ENCODE measurements at regions not wholly inside any gene's neighbourhood (a gene's known extent, or its start where the extent isn't known, plus 50 kb on each side); places are given as distances from the start of the nearest gene placed in this dataset.
A peak's percentile ranks its signal among the peaks of the same experiment; 100 is the strongest.

DNA sequence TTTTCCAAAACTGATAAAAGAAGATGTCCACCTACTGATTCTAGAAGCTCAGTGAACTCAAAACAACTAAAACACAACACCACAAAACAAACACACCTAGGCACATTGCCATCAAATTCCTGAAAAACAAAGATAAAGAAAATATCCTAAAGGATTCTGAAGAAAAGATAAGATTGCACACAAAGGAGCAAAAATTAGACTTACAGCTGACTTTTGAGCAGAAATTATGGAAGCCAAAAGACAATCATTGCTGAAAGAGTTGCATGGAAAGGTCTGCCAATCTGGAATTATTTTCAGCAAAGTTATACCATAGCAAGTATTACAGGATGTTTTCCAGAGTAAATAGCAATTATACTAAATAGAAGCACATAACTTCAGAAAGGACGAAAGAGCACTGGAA, 128.2 kb upstream of the IRX2 start:
- intact Hi-C loops (cut with DNase I), result no loop called here

DNA sequence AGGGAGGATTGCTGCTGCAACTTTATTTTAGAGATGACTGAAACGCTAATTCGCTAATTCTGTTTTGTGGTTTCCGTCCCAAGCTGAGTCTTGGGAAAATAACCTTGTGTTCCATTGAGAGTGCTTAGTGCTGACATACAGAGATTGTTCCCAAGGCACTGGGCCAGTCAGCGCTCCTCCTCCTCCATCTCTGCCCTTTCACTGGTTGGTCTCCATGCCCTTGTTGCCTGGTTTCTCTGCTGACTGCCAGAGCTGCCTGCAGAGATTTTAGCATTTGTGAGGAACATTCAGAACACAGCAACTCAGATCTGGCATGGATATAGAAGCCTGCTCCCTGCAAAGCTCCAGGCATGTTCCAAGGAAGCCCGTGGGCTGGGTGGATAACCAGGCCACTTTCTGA, 126.0 kb upstream of the IRX2 start:
- 83 to 89% methylated on average over 5 of the region's 5 CpGs for WGBS, 2 donors

More for the DNA sequence above, 128.2 kb upstream of the IRX2 start:
- peaks cover 0 to 4% (median 0%) of the 10 kb centered on the region in 3 donors for H3K27me3 ChIP-seq
- no peaks in the 10 kb centered on the region for H3K36me3 ChIP-seq
- peaks cover 0 to 7% (median 3%) of the 10 kb centered on the region in 4 donors for H3K9me3 ChIP-seq
- no peak overlapping the region for H3K4me3 ChIP-seq
- 64 to 85% methylated on average over 1 of the region's 1 CpG for WGBS, 2 donors
- no peaks in the 10 kb centered on the region for H3K4me1 ChIP-seq
- no peak overlapping the region for H3K27ac ChIP-seq
- TF ChIP-seq, protein P1, sequence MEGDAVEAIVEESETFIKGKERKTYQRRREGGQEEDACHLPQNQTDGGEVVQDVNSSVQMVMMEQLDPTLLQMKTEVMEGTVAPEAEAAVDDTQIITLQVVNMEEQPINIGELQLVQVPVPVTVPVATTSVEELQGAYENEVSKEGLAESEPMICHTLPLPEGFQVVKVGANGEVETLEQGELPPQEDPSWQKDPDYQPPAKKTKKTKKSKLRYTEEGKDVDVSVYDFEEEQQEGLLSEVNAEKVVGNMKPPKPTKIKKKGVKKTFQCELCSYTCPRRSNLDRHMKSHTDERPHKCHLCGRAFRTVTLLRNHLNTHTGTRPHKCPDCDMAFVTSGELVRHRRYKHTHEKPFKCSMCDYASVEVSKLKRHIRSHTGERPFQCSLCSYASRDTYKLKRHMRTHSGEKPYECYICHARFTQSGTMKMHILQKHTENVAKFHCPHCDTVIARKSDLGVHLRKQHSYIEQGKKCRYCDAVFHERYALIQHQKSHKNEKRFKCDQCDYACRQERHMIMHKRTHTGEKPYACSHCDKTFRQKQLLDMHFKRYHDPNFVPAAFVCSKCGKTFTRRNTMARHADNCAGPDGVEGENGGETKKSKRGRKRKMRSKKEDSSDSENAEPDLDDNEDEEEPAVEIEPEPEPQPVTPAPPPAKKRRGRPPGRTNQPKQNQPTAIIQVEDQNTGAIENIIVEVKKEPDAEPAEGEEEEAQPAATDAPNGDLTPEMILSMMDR (IDR thresholded peaks at IDR 0.05), result no peak
- no peak for TF ChIP-seq POLR2A (IDR thresholded peaks at IDR 0.05)
- no peak for DNase-seq

DNA sequence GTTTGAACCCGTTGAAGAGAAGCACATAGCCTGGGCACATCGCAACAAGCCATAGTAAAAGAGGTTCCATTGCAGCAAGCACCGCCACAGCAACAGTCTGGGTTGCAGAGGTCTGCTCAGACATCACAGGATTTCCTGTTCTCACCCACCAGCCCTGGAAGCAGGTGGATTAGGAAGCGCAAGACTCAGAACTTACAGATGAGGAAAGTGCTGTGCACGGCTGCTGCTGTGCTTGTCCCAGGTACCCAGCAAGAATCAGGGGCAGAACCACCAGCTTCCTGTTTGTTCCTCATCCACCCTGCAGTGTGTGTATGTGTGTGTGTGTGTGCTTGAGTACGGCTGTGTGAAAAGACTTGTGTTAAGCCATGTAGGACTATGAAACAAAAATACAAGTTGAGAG, 124.7 kb upstream of the IRX2 start:
- H3K27me3 ChIP-seq, result peaks cover 0 to 4% (median 0%) of the 10 kb centered on the region in 3 donors
- H3K4me3 ChIP-seq, result no peak overlapping the region
- intact Hi-C loops (cut with DNase I), result no loop called here
- no peak for TF ChIP-seq POLR2A (IDR thresholded peaks at IDR 0.05)
- TF ChIP-seq, protein P1 (IDR thresholded peaks at IDR 0.05), result no peak
- no peak for TF ChIP-seq POLR2AphosphoS5 (IDR thresholded peaks at IDR 0.05)
- no peak for TF ChIP-seq EP300 (IDR thresholded peaks at IDR 0.05)
- WGBS, 2 donors, result 84% methylated on average over 6 of the region's 6 CpGs
- peaks cover 0 to 7% (median 3%) of the 10 kb centered on the region in 4 donors for H3K9me3 ChIP-seq
- H3K4me1 ChIP-seq, result no peaks in the 10 kb centered on the region
- no peak overlapping the region for H3K27ac ChIP-seq
- peak; percentile 32 for DNase-seq
- H3K36me3 ChIP-seq, result no peaks in the 10 kb centered on the region

More for the DNA sequence above, 126.0 kb upstream of the IRX2 start:
- Histone ChIP-seq H3K4me3 (no peak overlapping the region), H3K27me3 (peaks cover 0 to 4% (median 0%) of the 10 kb centered on the region in 3 donors), H3K36me3 (no peaks in the 10 kb centered on the region), H3K27ac (no peak overlapping the region), H3K4me1 (no peaks in the 10 kb centered on the region), H3K9me3 (peaks cover 0 to 7% (median 3%) of the 10 kb centered on the region in 4 donors)
- peak; percentile 18 for DNase-seq
- intact Hi-C loops (cut with DNase I), result no loop called here
- TF ChIP-seq POLR2AphosphoS5 (IDR thresholded peaks at IDR 0.05) (no peak), POLR2A (IDR thresholded peaks at IDR 0.05) (no peak), EP300 (IDR thresholded peaks at IDR 0.05) (no peak)
- TF ChIP-seq, protein P1 (IDR thresholded peaks at IDR 0.05), result no peak

DNA sequence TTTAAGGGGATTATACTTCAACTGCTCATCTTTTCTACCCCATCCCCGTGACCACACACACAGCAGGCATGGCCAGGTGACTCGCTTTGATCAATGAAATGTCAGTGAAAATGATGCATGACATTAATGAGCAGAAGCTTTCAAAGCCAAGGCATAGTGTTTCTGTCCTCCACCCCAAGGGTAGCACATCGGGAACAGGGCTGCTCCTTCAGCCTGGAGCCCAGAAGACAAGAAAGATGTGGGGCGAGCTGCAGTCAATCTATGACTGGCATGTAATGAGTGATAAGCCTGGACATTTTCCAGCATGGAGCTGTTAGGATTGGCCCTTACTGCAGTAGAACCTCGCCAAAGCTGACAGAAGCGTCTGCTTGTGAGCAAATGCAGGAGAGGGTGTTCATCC, 122.6 kb upstream of the IRX2 start:
- Histone ChIP-seq H3K27me3 (no peaks in the 10 kb centered on the region), H3K36me3 (no peaks in the 10 kb centered on the region), H3K4me1 (no peaks in the 10 kb centered on the region), H3K4me3 (no peak overlapping the region), H3K27ac (no peak overlapping the region), H3K9me3 (peaks cover 0 to under 1% (median 0%) of the 10 kb centered on the region in 4 donors)
- TF ChIP-seq POLR2AphosphoS5 (IDR thresholded peaks at IDR 0.05) (no peak), EP300 (IDR thresholded peaks at IDR 0.05) (no peak), POLR2A (IDR thresholded peaks at IDR 0.05) (no peak)
- TF ChIP-seq, protein P1 (IDR thresholded peaks at IDR 0.05), result no peak
- intact Hi-C loops (cut with DNase I), result no loop called here
- peak; percentile 26 for DNase-seq
- 78 to 82% methylated on average over 6 of the region's 6 CpGs for WGBS, 2 donors

DNA sequence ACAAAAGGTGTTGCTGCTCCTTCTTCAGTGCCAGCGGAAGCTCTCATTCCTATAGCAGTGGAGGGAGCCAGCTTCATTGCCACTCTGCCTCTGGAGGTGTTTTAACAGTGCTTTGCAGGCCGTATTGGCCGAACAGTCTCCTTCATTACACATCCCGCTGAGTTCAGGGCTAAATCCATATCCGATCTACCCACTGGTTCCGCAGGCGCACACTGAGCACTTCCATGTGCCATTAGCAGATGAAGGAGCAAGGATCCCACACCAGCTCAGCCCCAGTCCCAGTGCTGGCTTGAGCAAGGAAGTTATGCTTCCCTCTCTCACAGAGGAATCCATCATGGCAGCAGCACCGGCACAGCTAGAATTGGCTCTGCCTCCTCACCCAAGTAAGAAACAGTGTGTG, 121.2 kb upstream of the IRX2 start:
- H3K27ac ChIP-seq, result no peak overlapping the region
- H3K36me3 ChIP-seq, result no peaks in the 10 kb centered on the region
- H3K9me3 ChIP-seq, result no peaks in the 10 kb centered on the region
- no peak overlapping the region for H3K4me3 ChIP-seq
- DNase-seq, result no peak
- intact Hi-C loops (cut with DNase I), result no loop called here
- no peaks in the 10 kb centered on the region for H3K4me1 ChIP-seq
- TF ChIP-seq EP300 (IDR thresholded peaks at IDR 0.05) (no peak), POLR2A (IDR thresholded peaks at IDR 0.05) (no peak)
- WGBS, 2 donors, result 89 to 93% methylated on average over 8 of the region's 8 CpGs
- H3K27me3 ChIP-seq, result peaks cover 0 to 6% (median 0%) of the 10 kb centered on the region in 3 donors

Measured in sigmoid colon (tissue), 6 donors.